K562 (cell line): ENCODE measurements at regions not wholly inside any gene's neighbourhood (a gene's known extent, or its start where the extent isn't known, plus 50 kb on each side); places are given as distances from the start of the nearest gene placed in this dataset.

Source experiments
- GABPB2 ChIP-seq: fragments of 250-450 bp; sonication (Bioruptor Pico); conservative IDR thresholded peaks from 2 replicates; pipeline ENCODE4 v1.5.1; 2021; ENCODE audit warnings: mild to moderate bottlenecking
- HNRNPLL ChIP-seq: fragments of 200-400 bp; formaldehyde crosslinking; IDR thresholded peaks from 2 replicates; pipeline ENCODE4 v1.6.1; 2017; ENCODE audit warnings: low read length, low read depth, mild to moderate bottlenecking; ENCODE audit not compliant: poor library complexity, severe bottlenecking
- JUND ChIP-seq, 2 experiments: IDR thresholded peaks; 2 replicates in 1 of 2; 3 replicates in 1 of 2; pipeline ENCODE4 v1.6.1; 2011; ENCODE audit warnings: borderline replicate concordance in 2 of 2, low read depth in 2 of 2, low read length in 2 of 2, improper control_type of control experiment in 1 of 2, missing biosample characterization in 1 of 2, missing genetic modification characterization in 1 of 2, missing genetic modification reagents in 1 of 2
- MAZ ChIP-seq, 2 experiments: fragments of 450-650 bp in 1 of 2; sonication (generic) in 1 of 2; formaldehyde crosslinking; IDR thresholded peaks in 1 of 2; conservative IDR thresholded peaks in 1 of 2; 2 replicates each; pipeline versions ENCODE4 v1.4.0 to v1.5.0; 2020; ENCODE audit warnings: mild to moderate bottlenecking in 1 of 2, missing genetic modification reagents in 1 of 2
- MTA3 ChIP-seq: fragments of 450-650 bp; formaldehyde crosslinking; IDR thresholded peaks from 2 replicates; pipeline ENCODE4 v1.6.1; 2017; ENCODE audit warnings: mild to moderate bottlenecking, borderline replicate concordance
- MYC ChIP-seq, 2 experiments: fragments of 250-450 bp in 1 of 2; sonication (Bioruptor Pico) in 1 of 2; IDR thresholded peaks; 2 replicates each; pipeline versions ENCODE4 v1.5.1 to v1.6.1; 2012 to 2021; ENCODE audit warnings: low read depth in 2 of 2, borderline replicate concordance in 1 of 2, improper control_type of control experiment in 1 of 2, low read length in 1 of 2, mild to moderate bottlenecking in 1 of 2, moderate library complexity in 1 of 2
- SETDB1 ChIP-seq: IDR thresholded peaks from one replicate; pipeline ENCODE4 v1.6.1; 2012; ENCODE audit warnings: low read length, control low read depth, inconsistent platforms
- SMC3 ChIP-seq: conservative IDR thresholded peaks from 2 replicates; pipeline ENCODE4 v1.6.1; 2011; ENCODE audit warnings: low read depth, low read length, improper control_type of control experiment; ENCODE audit not compliant: insufficient read depth
- YY1 ChIP-seq, 3 experiments: IDR thresholded peaks; 2 replicates each; pipeline ENCODE4 v1.6.1; 2011; ENCODE audit warnings: low read length in 2 of 3, mild to moderate bottlenecking in 2 of 3, moderate library complexity in 2 of 3, borderline replicate concordance in 1 of 3, control low read depth in 1 of 3, low read depth in 1 of 3; ENCODE audit not compliant: insufficient read depth in 3 of 3, insufficient replicate concordance in 2 of 3, control insufficient read depth in 1 of 3, insufficient read length in 1 of 3; ENCODE audit errors: extremely low read depth in 1 of 3
- ZNF644 ChIP-seq: fragments of 200-800 bp; sonication (Bioruptor generic); IDR thresholded peaks from 2 replicates; pipeline ENCODE4 v1.6.1; 2016; ENCODE audit warnings: low read depth, missing genetic modification characterization, missing compliant biosample characterization
- TF ChIP-seq, protein P1 (sequence below): sonication (generic); formaldehyde crosslinking; IDR thresholded peaks from 2 replicates; pipeline ENCODE4 v1.8.1; 2022; ENCODE audit warnings: missing genetic modification reagents
- TF ChIP-seq, protein P2 (sequence below), 3 experiments: IDR thresholded peaks in 2 of 3; conservative IDR thresholded peaks in 1 of 3; 2 replicates each; pipeline ENCODE4 v1.5.1; 2011 to 2012; ENCODE audit warnings: low read length in 3 of 3, mild to moderate bottlenecking in 3 of 3, control low read depth in 2 of 3, improper control_type of control experiment in 1 of 3, inconsistent platforms in 1 of 3, low read depth in 1 of 3, mixed read lengths in 1 of 3, moderate library complexity in 1 of 3; ENCODE audit not compliant: insufficient read depth in 2 of 3
- TF ChIP-seq, protein P3 (sequence below): sonication (generic); formaldehyde crosslinking; IDR thresholded peaks from 2 replicates; pipeline ENCODE4 v1.5.0; 2020; ENCODE audit warnings: missing genetic modification reagents

DNA sequence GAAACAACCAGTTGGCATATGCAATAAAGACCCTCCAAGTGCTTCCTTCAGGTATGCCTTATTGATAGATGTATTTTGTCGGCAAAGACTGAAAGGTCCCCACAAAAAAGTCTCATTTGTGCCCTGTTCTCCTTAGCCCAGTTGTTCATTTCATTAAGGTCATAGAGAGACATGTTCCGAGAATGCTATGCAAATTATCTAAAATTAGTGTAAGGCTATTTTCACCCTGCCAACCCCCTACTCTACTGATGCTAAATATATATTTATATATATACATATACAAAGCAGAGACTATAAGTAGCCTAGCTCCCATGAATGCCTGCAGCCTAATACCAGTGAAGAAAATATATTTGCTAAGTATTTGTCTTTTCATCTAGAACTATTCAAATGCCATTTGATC lies 96.7 kb upstream of the ADO start:
- TF ChIP-seq, protein P1, sequence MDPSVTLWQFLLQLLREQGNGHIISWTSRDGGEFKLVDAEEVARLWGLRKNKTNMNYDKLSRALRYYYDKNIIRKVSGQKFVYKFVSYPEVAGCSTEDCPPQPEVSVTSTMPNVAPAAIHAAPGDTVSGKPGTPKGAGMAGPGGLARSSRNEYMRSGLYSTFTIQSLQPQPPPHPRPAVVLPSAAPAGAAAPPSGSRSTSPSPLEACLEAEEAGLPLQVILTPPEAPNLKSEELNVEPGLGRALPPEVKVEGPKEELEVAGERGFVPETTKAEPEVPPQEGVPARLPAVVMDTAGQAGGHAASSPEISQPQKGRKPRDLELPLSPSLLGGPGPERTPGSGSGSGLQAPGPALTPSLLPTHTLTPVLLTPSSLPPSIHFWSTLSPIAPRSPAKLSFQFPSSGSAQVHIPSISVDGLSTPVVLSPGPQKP (CRISPR knock-in tag): no peak
- TF ChIP-seq YY1 (IDR thresholded peaks at IDR 0.05; ENCODE audit: borderline replicate concordance in 1 of 3, control insufficient read depth in 1 of 3, extremely low read depth in 1 of 3, insufficient read depth in 3 of 3, insufficient read length in 1 of 3, insufficient replicate concordance in 2 of 3, low read depth in 1 of 3, low read length in 2 of 3) (no peak), HNRNPLL (no peak), ZNF644 (tag) (no peak), MTA3 (no peak), SMC3 (no peak), GABPB2 (CRISPR knock-in tag) (no peak), SETDB1 (no peak), MAZ (CRISPR knock-in tag; conservative IDR thresholded peaks at IDR 0.05 in 1 of 2, IDR thresholded peaks at IDR 0.05 in 1 of 2) (no peak), MYC (IDR thresholded peaks at IDR 0.05; ENCODE audit: low read depth, low read length) (no peak), MYC (CRISPR knock-in tag; IDR thresholded peaks at IDR 0.05; ENCODE audit: borderline replicate concordance, low read depth) (no peak), JUND (IDR thresholded peaks at IDR 0.05; ENCODE audit: borderline replicate concordance, low read depth, low read length) (no peak), JUND (tag; IDR thresholded peaks at IDR 0.05; ENCODE audit: borderline replicate concordance, low read depth, low read length) (no peak)
- TF ChIP-seq, protein P2, sequence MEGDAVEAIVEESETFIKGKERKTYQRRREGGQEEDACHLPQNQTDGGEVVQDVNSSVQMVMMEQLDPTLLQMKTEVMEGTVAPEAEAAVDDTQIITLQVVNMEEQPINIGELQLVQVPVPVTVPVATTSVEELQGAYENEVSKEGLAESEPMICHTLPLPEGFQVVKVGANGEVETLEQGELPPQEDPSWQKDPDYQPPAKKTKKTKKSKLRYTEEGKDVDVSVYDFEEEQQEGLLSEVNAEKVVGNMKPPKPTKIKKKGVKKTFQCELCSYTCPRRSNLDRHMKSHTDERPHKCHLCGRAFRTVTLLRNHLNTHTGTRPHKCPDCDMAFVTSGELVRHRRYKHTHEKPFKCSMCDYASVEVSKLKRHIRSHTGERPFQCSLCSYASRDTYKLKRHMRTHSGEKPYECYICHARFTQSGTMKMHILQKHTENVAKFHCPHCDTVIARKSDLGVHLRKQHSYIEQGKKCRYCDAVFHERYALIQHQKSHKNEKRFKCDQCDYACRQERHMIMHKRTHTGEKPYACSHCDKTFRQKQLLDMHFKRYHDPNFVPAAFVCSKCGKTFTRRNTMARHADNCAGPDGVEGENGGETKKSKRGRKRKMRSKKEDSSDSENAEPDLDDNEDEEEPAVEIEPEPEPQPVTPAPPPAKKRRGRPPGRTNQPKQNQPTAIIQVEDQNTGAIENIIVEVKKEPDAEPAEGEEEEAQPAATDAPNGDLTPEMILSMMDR (IDR thresholded peaks at IDR 0.05 in 2 of 3, conservative IDR thresholded peaks at IDR 0.05 in 1 of 3; ENCODE audit: insufficient read depth in 2 of 3, low read depth in 1 of 3, low read length in 3 of 3): no peak
- TF ChIP-seq, protein P3, sequence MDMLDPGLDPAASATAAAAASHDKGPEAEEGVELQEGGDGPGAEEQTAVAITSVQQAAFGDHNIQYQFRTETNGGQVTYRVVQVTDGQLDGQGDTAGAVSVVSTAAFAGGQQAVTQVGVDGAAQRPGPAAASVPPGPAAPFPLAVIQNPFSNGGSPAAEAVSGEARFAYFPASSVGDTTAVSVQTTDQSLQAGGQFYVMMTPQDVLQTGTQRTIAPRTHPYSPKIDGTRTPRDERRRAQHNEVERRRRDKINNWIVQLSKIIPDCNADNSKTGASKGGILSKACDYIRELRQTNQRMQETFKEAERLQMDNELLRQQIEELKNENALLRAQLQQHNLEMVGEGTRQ (CRISPR knock-in tag): no peak
